Activated CD4-positive, alpha-beta memory T cell treated with anti-CD3 and anti-CD28 coated beads for 36 hours (primary cell): ENCODE measurements at regions not wholly inside any gene's neighbourhood (a gene's known extent, or its start where the extent isn't known, plus 50 kb on each side); places are given as distances from the start of the nearest gene placed in this dataset.
"Not testable (repeated sequence)": the region's sequence is repeated elsewhere in the genome, so short reads cannot be mapped to it uniquely, and the experiment has no call there.

Source experiments
- CTCF ChIA-PET: fragments of 350-600 bp; sonication (Branson Sonifier 250); formaldehyde crosslinking; loops from one replicate; lab custom pipeline; 2021; ENCODE audit warnings: antibody characterized with exemption, inconsistent platforms; lab: Charles Lee
- POLR2A ChIA-PET: fragments of 350-600 bp; sonication (Branson Sonifier 250); formaldehyde crosslinking; loops from one replicate; lab custom pipeline; 2021; ENCODE audit warnings: antibody characterized with exemption; lab: Charles Lee
- DNase-seq: peaks from one replicate; pipeline ENCODE4 v3.0.0-alpha.2; 2020
- H3K27ac Mint-ChIP-seq: one replicate; pipeline ENCODE4 v1.8.0; 2021; ENCODE audit warnings: mixed read lengths
- H3K27me3 Mint-ChIP-seq: one replicate; pipeline ENCODE4 v1.8.0; 2021; ENCODE audit warnings: mixed read lengths
- H3K36me3 Mint-ChIP-seq: one replicate; pipeline ENCODE4 v1.8.0; 2021; ENCODE audit warnings: mixed read lengths
- H3K4me1 Mint-ChIP-seq: one replicate; pipeline ENCODE4 v1.8.0; 2021; ENCODE audit warnings: low read depth, mixed read lengths
- H3K4me3 Mint-ChIP-seq: one replicate; pipeline ENCODE4 v1.8.0; 2021; ENCODE audit warnings: mild to moderate bottlenecking, mixed read lengths
- H3K9me3 Mint-ChIP-seq: one replicate; pipeline ENCODE4 v1.8.0; 2021; ENCODE audit warnings: mixed read lengths
- intact Hi-C: fragments of 100-400 bp; cut with micrococcal nuclease; formaldehyde crosslinking; loops from one replicate; pipeline ENCODE4 v1.15.1; 2023

GRCh38 chr4:151485541-151486131 is 76.7 kb downstream of the FHIP1A start:
- ChIA-PET POLR2A (no interaction called here), CTCF (interaction anchor here (0.7 kb wide), 1 partner anchor 1372 kb away, joined by 3 read pairs; no protein-coding TSS in a partner anchor)
- peaks cover 4% of the 10 kb centered on the region for H3K9me3 Mint-ChIP-seq
- intact Hi-C loops = no loop called here
- no peak for DNase-seq
- H3K4me1 Mint-ChIP-seq = no peaks in the 10 kb centered on the region
- H3K27me3 Mint-ChIP-seq = peaks cover 3% of the 10 kb centered on the region
- H3K4me3 Mint-ChIP-seq = no peak overlapping the region
- H3K27ac Mint-ChIP-seq = no peak overlapping the region
- H3K36me3 Mint-ChIP-seq = peaks cover 1% of the 10 kb centered on the region

DNA sequence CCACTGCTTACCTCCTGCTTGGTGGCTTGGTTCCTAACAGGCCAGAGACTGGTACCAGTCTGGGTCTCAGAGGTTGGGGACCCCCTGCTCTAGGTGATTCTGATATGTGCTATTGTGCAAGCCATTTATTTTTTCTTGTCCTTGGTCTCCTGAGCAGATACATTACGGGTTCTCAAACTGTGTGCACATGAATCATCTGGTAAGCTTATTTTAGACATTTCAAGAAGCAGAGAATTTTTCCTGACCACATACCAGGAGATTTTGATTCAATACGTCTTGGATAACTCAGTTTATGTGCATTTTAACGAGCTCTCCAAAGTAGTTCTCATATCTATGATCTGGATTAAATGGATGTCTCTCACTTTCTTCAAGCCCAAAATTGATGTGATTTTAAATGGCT is 77.2 kb downstream of the FHIP1A start:
- H3K4me1 Mint-ChIP-seq = no peaks in the 10 kb centered on the region
- peaks cover 9% of the 10 kb centered on the region for H3K9me3 Mint-ChIP-seq
- no peak for DNase-seq
- H3K4me3 Mint-ChIP-seq = no peak overlapping the region
- H3K36me3 Mint-ChIP-seq = peaks cover 1% of the 10 kb centered on the region
- H3K27me3 Mint-ChIP-seq = peaks cover 3% of the 10 kb centered on the region
- intact Hi-C loops = no loop called here
- CTCF ChIA-PET = interaction anchor here (0.5 kb wide), 1 partner anchor 11 kb away, joined by 5 read pairs; no protein-coding TSS in a partner anchor
- POLR2A ChIA-PET = no interaction called here
- no peak overlapping the region for H3K27ac Mint-ChIP-seq

- ChIA-PET CTCF (no interaction called here), POLR2A (no interaction called here)
- H3K4me3 Mint-ChIP-seq = no peak overlapping the region
- DNase-seq = no peak
- H3K4me1 Mint-ChIP-seq = no peaks in the 10 kb centered on the region
- peaks cover 3% of the 10 kb centered on the region for H3K27me3 Mint-ChIP-seq
- intact Hi-C loops = no loop called here
- H3K36me3 Mint-ChIP-seq = peaks cover 1% of the 10 kb centered on the region
- H3K27ac Mint-ChIP-seq = no peak overlapping the region
- peaks cover 17% of the 10 kb centered on the region for H3K9me3 Mint-ChIP-seq
These were observed 80.0 kb downstream of the FHIP1A start for GRCh38 chr4:151488968-151489367.

- Mint-ChIP-seq H3K9me3 (peaks cover 17% of the 10 kb centered on the region), H3K4me1 (no peaks in the 10 kb centered on the region), H3K4me3 (no peak overlapping the region), H3K36me3 (peaks cover 1% of the 10 kb centered on the region), H3K27me3 (no peaks in the 10 kb centered on the region), H3K27ac (no peak overlapping the region)
- intact Hi-C loops = no loop called here
- DNase-seq = no peak
- ChIA-PET CTCF (no interaction called here), POLR2A (no interaction called here)
These were observed 80.7 kb downstream of the FHIP1A start for GRCh38 chr4:151489462-151490203.

GRCh38 chr4:151495612-151496011 is 86.6 kb downstream of the FHIP1A start:
- CTCF ChIA-PET, intact Hi-C loops, H3K36me3 Mint-ChIP-seq, H3K4me3 Mint-ChIP-seq, DNase-seq, H3K27ac Mint-ChIP-seq, H3K27me3 Mint-ChIP-seq, H3K4me1 Mint-ChIP-seq, POLR2A ChIA-PET: not testable (repeated sequence)
- peaks cover 25% of the 10 kb centered on the region for H3K9me3 Mint-ChIP-seq

- H3K27ac Mint-ChIP-seq, DNase-seq, H3K4me1 Mint-ChIP-seq, intact Hi-C loops, H3K36me3 Mint-ChIP-seq, H3K27me3 Mint-ChIP-seq, H3K4me3 Mint-ChIP-seq, H3K9me3 Mint-ChIP-seq, POLR2A ChIA-PET: not testable (repeated sequence)
- CTCF ChIA-PET = interaction anchor here (2.3 kb wide), 1 partner anchor 8 kb away, joined by 4 read pairs; no protein-coding TSS in a partner anchor
These were observed 102.6 kb downstream of the FHIP1A start for GRCh38 chr4:151511548-151511947.

DNA sequence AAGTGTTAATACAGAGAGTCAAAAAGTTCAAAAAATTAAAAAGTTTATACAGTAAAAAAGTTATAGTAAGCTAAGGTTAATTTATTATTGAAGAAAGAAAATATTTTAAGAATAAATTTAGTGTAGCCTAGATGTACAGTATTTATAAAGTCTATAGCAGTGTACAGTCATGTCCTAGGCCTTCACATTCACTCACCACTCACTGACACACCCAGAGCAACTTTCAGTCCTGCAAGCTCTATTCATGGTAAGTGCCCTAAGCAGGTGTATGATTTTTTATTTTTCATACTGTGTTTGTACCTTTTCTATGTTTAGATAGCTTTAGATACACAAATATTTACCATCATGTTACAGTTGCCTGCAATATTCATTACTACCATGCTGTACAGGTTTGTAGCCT is 108.9 kb downstream of the FHIP1A start:
- no peak for DNase-seq
- Mint-ChIP-seq H3K4me1 (no peaks in the 10 kb centered on the region), H3K4me3 (no peak overlapping the region), H3K27me3 (no peaks in the 10 kb centered on the region), H3K27ac (no peak overlapping the region), H3K36me3 (no peaks in the 10 kb centered on the region), H3K9me3 (no peaks in the 10 kb centered on the region)
- CTCF ChIA-PET = no interaction called here
- intact Hi-C loops = no loop called here
- POLR2A ChIA-PET = no interaction called here

GRCh38 chr4:151518359-151518758 is 109.4 kb downstream of the FHIP1A start:
- Mint-ChIP-seq H3K9me3 (no peaks in the 10 kb centered on the region), H3K4me1 (no peaks in the 10 kb centered on the region), H3K27ac (no peak overlapping the region), H3K4me3 (no peak overlapping the region), H3K27me3 (no peaks in the 10 kb centered on the region), H3K36me3 (no peaks in the 10 kb centered on the region)
- POLR2A ChIA-PET = no interaction called here
- intact Hi-C loops = no loop called here
- CTCF ChIA-PET = no interaction called here
- DNase-seq = no peak

GRCh38 chr4:151519728-151520415 is 110.9 kb downstream of the FHIP1A start:
- Mint-ChIP-seq H3K4me3 (no peak overlapping the region), H3K36me3 (no peaks in the 10 kb centered on the region), H3K27ac (no peak overlapping the region), H3K9me3 (no peaks in the 10 kb centered on the region), H3K4me1 (peaks cover 2% of the 10 kb centered on the region), H3K27me3 (no peaks in the 10 kb centered on the region)
- no peak for DNase-seq
- CTCF ChIA-PET = interaction anchor here (1.9 kb wide), 1 partner anchor 9 kb away, joined by 4 read pairs; no protein-coding TSS in a partner anchor
- POLR2A ChIA-PET = no interaction called here
- intact Hi-C loops = no loop called here

DNA sequence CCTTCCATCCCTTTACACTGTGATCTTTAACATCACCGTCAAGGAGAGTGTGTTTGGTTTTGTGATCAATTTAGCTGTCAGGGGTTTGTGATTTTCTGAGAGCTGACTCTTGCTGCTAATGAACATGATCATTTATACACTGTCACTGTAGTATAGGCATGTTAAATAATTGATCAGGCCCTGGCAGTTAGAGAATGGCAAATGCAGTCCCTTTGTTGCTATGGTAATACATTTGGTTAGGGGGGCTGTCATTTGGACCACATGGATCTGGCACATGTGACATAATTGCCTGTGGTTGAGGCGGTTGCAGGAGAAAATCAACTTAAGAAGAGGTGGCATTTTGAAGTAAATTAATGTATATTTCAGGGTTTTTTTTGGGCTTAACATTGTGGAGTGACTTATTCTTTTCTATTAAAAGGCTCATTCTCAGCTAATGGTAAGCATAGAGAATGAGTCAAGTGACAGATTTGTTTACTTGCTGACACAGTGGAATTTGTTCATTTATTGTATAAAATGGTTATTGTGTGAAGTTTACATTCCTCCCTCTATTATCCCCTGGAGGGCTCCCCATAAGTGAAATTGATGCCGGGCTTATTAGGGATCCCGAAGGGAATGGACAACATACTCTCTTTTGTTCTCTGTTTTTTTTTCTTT is 114.0 kb downstream of the FHIP1A start:
- ChIA-PET POLR2A (no interaction called here), CTCF (no interaction called here)
- intact Hi-C loops = no loop called here
- no peak overlapping the region for H3K4me3 Mint-ChIP-seq
- H3K27ac Mint-ChIP-seq = no peak overlapping the region
- peaks cover 2% of the 10 kb centered on the region for H3K4me1 Mint-ChIP-seq
- no peak for DNase-seq
- no peaks in the 10 kb centered on the region for H3K36me3 Mint-ChIP-seq
- H3K9me3 Mint-ChIP-seq = no peaks in the 10 kb centered on the region
- H3K27me3 Mint-ChIP-seq = no peaks in the 10 kb centered on the region

DNA sequence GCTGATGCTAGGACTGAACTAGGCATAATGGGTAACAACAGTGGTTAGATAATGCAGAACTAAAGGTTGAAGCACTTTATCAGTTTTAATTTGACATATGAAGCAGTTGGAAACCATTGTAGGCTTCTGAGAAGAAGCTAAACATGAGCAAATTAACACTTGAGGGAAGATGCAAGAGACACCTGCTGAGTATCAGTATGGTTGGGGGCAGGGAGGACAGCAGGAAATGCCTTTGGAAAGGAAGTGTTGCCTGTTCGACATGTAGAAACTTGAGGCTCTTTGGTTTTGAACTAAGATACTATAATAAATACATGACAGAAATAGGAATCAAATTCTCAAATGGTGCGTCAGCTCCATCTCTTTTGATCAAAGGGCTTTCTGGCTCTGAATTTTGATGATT is 115.6 kb downstream of the FHIP1A start:
- Mint-ChIP-seq H3K4me1 (peaks cover 2% of the 10 kb centered on the region), H3K4me3 (no peak overlapping the region), H3K27ac (no peak overlapping the region), H3K9me3 (no peaks in the 10 kb centered on the region), H3K36me3 (no peaks in the 10 kb centered on the region), H3K27me3 (no peaks in the 10 kb centered on the region)
- intact Hi-C loops = no loop called here
- POLR2A ChIA-PET = no interaction called here
- DNase-seq = no peak
- CTCF ChIA-PET = no interaction called here

- H3K4me3 Mint-ChIP-seq, H3K4me1 Mint-ChIP-seq, H3K36me3 Mint-ChIP-seq, DNase-seq, POLR2A ChIA-PET, H3K9me3 Mint-ChIP-seq, H3K27ac Mint-ChIP-seq, intact Hi-C loops, H3K27me3 Mint-ChIP-seq, CTCF ChIA-PET: not testable (repeated sequence)
These were observed 117.5 kb downstream of the FHIP1A start for GRCh38 chr4:151526489-151526888.
